ENCODE measurements at regions not wholly inside any gene's neighbourhood (a gene's known extent, or its start where the extent isn't known, plus 50 kb on each side); places are given as distances from the start of the nearest gene placed in this dataset.
"Not testable (repeated sequence)": the region's sequence is repeated elsewhere in the genome, so short reads cannot be mapped to it uniquely, and the experiment has no call there.

- no peak for DNase-seq
These were observed 125.0 kb downstream of the URI1 start for GRCh38 chr19:30066781-30067759.

- not testable (repeated sequence) for DNase-seq
These were observed 126.0 kb downstream of the URI1 start for GRCh38 chr19:30067956-30068506.

GRCh38 chr19:30068528-30069395 is 126.7 kb downstream of the URI1 start:
- no peak for DNase-seq

- no peak for DNase-seq
These were observed 127.6 kb downstream of the URI1 start for GRCh38 chr19:30069535-30070197.

- no peak for DNase-seq
These were observed 128.3 kb downstream of the URI1 start for GRCh38 chr19:30070198-30070967.

- no peak for DNase-seq
These were observed 129.1 kb downstream of the URI1 start for GRCh38 chr19:30070968-30071632.

GRCh38 chr19:30071871-30072270 is 129.8 kb downstream of the URI1 start:
- no peak for DNase-seq

GRCh38 chr19:30073152-30074000 is 131.3 kb downstream of the URI1 start:
- no peak for DNase-seq

GRCh38 chr19:30074096-30074495 is 132.1 kb downstream of the URI1 start:
- DNase-seq, result no peak

- DNase-seq, result no peak
These were observed 133.0 kb downstream of the URI1 start for GRCh38 chr19:30074741-30075715.

GRCh38 chr19:30076101-30076551 is 134.1 kb downstream of the URI1 start:
- DNase-seq, result no peak

- DNase-seq, result no peak
These were observed 135.0 kb downstream of the URI1 start for GRCh38 chr19:30076751-30077670.

GRCh38 chr19:30077851-30078355 is 135.9 kb downstream of the URI1 start:
- DNase-seq, result no peak

- no peak for DNase-seq
These were observed 136.4 kb downstream of the URI1 start for GRCh38 chr19:30078381-30078910.

GRCh38 chr19:30079200-30079599 is 137.2 kb downstream of the URI1 start:
- no peak for DNase-seq

- DNase-seq, result no peak
These were observed 140.1 kb downstream of the URI1 start for GRCh38 chr19:30082168-30082567.

- DNase-seq, result no peak
These were observed 140.6 kb downstream of the URI1 start for GRCh38 chr19:30082611-30083010.

Measured in right kidney (tissue), 1 donor.